ENCODE measurements at regions not wholly inside any gene's neighbourhood (a gene's known extent, or its start where the extent isn't known, plus 50 kb on each side); places are given as distances from the start of the nearest gene placed in this dataset.

DNA sequence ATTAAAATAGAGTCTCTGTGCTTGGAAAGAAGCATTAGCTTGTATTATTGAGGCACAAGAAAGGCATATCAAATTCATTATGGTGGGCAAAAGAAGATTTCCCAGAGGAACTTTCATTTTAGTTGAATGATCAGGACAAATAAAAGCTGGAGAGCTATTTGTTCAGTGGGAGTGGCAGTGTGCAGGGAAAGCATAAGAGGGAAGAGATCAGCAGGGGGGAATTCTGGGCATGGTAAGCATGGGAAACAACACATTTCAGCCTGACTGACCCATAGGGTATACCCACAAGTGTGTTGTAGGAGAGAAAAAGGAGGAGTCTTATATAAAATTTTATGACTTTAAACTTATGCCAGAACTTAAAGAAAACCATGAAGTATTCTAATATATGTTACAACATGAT lies 167.7 kb upstream of the RASA1 start:
- Histone ChIP-seq H3K9me3 (no peaks in the 10 kb centered on the region), H3K4me1 (no peaks in the 10 kb centered on the region), H3K36me3 (no peaks in the 10 kb centered on the region), H3K27me3 (no peaks in the 10 kb centered on the region), H3K4me3 (no peak overlapping the region), H3K27ac (no peak overlapping the region)
- ATAC-seq (no peak), DNase-seq (no peak)
- intact Hi-C loops (cut with DNase I): no loop called here
- TF ChIP-seq, protein P1, sequence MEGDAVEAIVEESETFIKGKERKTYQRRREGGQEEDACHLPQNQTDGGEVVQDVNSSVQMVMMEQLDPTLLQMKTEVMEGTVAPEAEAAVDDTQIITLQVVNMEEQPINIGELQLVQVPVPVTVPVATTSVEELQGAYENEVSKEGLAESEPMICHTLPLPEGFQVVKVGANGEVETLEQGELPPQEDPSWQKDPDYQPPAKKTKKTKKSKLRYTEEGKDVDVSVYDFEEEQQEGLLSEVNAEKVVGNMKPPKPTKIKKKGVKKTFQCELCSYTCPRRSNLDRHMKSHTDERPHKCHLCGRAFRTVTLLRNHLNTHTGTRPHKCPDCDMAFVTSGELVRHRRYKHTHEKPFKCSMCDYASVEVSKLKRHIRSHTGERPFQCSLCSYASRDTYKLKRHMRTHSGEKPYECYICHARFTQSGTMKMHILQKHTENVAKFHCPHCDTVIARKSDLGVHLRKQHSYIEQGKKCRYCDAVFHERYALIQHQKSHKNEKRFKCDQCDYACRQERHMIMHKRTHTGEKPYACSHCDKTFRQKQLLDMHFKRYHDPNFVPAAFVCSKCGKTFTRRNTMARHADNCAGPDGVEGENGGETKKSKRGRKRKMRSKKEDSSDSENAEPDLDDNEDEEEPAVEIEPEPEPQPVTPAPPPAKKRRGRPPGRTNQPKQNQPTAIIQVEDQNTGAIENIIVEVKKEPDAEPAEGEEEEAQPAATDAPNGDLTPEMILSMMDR (IDR thresholded peaks at IDR 0.05): no peak

DNA sequence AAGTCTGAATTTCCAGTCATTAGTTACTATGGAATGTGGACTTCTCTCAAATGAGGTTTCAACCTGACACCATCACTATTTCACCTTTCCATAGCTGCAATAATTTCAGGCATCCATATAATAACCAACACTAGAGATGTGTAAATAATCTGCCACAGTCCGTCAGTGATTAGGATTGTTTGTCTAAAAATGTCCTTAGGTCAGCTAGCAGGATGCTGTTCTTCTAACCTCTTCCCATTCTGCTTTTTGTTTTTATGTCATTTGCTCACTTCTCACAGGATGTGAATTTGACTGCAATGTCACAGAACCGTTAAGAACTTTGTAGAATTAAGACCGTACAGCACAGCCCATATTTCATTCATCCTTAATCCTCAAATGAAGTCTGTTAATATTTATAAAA lies 166.4 kb upstream of the RASA1 start:
- WGBS, 2 donors: 40 to 52% methylated on average over 3 of the region's 3 CpGs
- Histone ChIP-seq H3K4me3 (no peak overlapping the region), H3K4me1 (no peaks in the 10 kb centered on the region), H3K27me3 (no peaks in the 10 kb centered on the region), H3K36me3 (no peaks in the 10 kb centered on the region), H3K27ac (no peak overlapping the region), H3K9me3 (peaks cover 0 to 1% (median 0%) of the 10 kb centered on the region in 11 donors)
- DNase-seq: no peak
- ATAC-seq: no peak
- TF ChIP-seq, protein P1 (IDR thresholded peaks at IDR 0.05): no peak
- intact Hi-C loops (cut with DNase I): no loop called here

DNA sequence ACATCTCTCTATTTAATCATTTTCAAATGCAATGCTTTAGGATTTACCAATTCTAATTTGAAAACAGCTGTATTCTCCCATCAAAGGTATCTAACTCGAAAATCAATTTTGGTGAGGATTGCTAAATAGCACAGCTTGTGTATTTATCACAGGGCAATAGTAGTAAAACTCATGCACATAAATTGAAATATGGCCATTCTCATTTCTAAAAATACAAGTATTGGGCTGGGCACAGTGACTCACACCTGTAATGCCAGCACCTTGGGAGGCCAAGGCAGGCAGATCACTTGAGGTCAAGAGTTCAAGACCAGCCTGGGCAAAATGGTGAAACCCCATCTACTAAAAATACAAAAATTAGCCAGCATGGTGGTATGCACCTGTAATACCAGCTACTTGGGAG lies 164.8 kb upstream of the RASA1 start:
- Histone ChIP-seq H3K27me3 (no peaks in the 10 kb centered on the region), H3K4me1 (no peaks in the 10 kb centered on the region), H3K36me3 (no peaks in the 10 kb centered on the region), H3K27ac (no peak overlapping the region), H3K4me3 (no peak overlapping the region), H3K9me3 (peaks cover 0 to 3% (median 0%) of the 10 kb centered on the region in 11 donors)
- ATAC-seq (no peak), DNase-seq (no peak)
- intact Hi-C loops (cut with DNase I): no loop called here
- TF ChIP-seq, protein P1 (IDR thresholded peaks at IDR 0.05): no peak
- WGBS, 2 donors: 84 to 88% methylated on average over 1 of the region's 1 CpG

DNA sequence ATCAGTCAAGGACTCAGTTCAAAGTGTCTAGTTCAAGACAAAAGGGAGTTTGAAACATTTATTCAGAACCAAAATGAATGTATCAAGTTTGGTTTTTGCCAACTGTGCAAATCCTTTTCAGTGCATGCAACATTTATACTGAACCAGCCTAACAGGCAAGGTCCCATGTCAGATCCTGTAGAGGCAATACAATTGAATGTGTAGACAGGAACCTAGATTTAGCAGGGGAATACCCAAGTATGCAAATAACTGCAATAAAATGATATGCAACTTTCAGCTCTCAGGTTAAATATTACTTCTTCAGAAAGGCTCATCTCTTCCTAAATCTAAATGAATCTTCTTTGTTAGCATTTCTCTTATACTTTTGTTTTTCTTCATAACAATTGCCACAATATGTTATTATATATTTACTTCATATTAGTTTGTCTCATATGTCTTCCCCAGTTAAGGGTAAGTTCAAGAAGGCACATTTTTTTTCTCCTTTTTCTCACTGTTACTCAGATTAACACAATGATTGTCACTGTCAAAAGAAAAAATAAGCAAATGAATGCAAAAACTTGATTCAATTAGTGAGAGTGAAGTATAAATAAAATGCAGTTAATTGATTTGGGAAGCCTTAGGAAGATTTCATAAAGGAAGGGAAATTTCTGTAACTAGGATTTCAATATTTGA lies 163.9 kb upstream of the RASA1 start:
- intact Hi-C loops (cut with DNase I): no loop called here
- no peaks in the 10 kb centered on the region for H3K27me3 ChIP-seq

More for the DNA sequence above, 163.9 kb upstream of the RASA1 start:
- no peak for ATAC-seq
- H3K4me3 ChIP-seq: no peak overlapping the region
- peaks cover 0 to 3% (median 0%) of the 10 kb centered on the region in 11 donors for H3K9me3 ChIP-seq
- no peak overlapping the region for H3K27ac ChIP-seq
- DNase-seq: no peak
- no peaks in the 10 kb centered on the region for H3K36me3 ChIP-seq
- TF ChIP-seq, protein P1 (IDR thresholded peaks at IDR 0.05): no peak
- no peaks in the 10 kb centered on the region for H3K4me1 ChIP-seq

All from heart right ventricle (tissue), 16 donors.